GM20000 (cell line): ENCODE measurements at regions not wholly inside any gene's neighbourhood (a gene's known extent, or its start where the extent isn't known, plus 50 kb on each side); places are given as distances from the start of the nearest gene placed in this dataset.

ENCODE experiments used
- DNase-seq: peaks from one replicate; pipeline ENCODE4 v3.0.0; 2012; ENCODE audit warnings: low spot score
- CTCF ChIP-seq: IDR thresholded peaks from 2 replicates; pipeline ENCODE4 v1.5.1; 2012; ENCODE audit warnings: mild to moderate bottlenecking, control low read depth; ENCODE audit errors: extremely low read depth, missing control alignments

DNA sequence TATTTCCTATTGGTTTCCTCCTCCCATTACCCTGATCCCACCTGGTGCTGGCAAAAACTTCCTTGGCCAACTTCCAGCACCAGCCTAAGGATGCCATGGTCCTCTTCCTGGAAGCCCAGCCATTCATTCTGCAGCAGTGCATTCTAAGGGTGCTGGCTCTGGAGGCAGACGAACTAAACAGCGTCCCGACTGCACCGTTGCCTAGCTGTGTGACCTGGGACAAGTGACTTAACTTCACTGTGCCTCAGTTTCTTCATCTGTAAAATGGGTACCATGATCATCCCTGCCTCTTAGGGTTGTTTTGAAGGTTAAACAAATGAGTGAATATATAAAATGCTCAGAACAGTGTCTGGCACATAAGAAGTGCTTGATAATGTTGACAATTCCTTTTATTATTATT lies 120.9 kb upstream of the ZNF217 start:
- no peak for DNase-seq
- TF ChIP-seq CTCF = no peak

DNA sequence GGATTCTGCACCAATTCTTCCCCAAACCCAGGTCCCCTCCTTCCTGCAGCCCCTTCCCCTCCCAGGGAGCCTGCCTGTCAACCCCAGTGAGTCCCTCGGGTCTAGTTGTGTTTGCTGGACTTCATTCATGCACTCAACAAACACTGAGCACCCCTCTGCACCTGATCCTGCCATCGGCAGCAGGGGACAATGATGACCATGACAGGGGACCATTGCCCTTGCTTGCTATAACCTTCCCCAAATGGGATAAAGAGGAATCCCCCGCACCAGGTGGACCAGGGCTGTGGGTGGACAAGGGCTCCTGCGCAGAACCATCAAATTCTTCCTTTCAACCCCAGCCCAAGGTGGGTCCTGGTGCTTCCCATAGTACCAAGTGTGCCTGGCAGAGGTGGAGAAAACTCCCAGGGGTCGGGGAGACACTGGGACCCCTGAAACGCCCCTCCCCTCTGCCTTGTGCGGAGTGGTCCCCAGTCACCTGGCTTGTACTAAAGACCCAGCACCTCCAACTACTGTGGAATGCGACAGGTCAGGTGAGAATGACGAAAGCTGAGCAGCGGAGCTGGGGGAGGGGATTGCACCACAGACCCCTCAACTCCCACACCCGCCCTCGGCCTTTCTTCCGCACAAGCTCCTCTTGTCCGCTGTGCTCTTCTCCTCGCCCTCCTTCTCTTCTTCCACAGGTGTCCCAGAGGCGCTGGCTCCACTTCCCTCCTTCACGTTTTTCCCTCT lies 119.9 kb upstream of the ZNF217 start:
- no peak for DNase-seq
- TF ChIP-seq CTCF = no peak

GRCh38 chr20:53712212-53712977 lies 118.8 kb upstream of the ZNF217 start:
- DNase-seq = no peak
- TF ChIP-seq CTCF = no peak

- DNase-seq = no peak
- TF ChIP-seq CTCF = no peak
Observed at GRCh38 chr20:53711333-53712211, 117.9 kb upstream of the ZNF217 start.

GRCh38 chr20:53708129-53708968 lies 114.7 kb upstream of the ZNF217 start:
- DNase-seq = peak; percentile 38
- TF ChIP-seq CTCF = no peak

GRCh38 chr20:53707371-53708055 lies 113.9 kb upstream of the ZNF217 start:
- no peak for DNase-seq
- no peak for TF ChIP-seq CTCF
